Colonic mucosa (tissue), 4 donors: ENCODE measurements at regions not wholly inside any gene's neighbourhood (a gene's known extent, or its start where the extent isn't known, plus 50 kb on each side); places are given as distances from the start of the nearest gene placed in this dataset.
A peak's percentile ranks its signal among the peaks of the same experiment; 100 is the strongest.

Experiments used
- DNase-seq: peaks from one replicate; pipeline ENCODE4 v3.0.0-alpha.2; 2020
- H3K27ac ChIP-seq: fragments of 200-600 bp; one replicate; pipeline ENCODE4 v1.8.0; 2021
- H3K27me3 ChIP-seq: fragments of 200-600 bp; one replicate; pipeline ENCODE4 v1.8.0; 2021
- H3K36me3 ChIP-seq: fragments of 200-600 bp; one replicate; pipeline ENCODE4 v1.8.0; 2021
- H3K4me1 ChIP-seq: fragments of 200-600 bp; one replicate; pipeline ENCODE4 v1.8.0; 2021; ENCODE audit warnings: mild to moderate bottlenecking
- H3K4me3 ChIP-seq: fragments of 200-600 bp; one replicate; pipeline ENCODE4 v1.8.0; 2021
- H3K9ac ChIP-seq, 2 donors: one replicate each; pipeline ENCODE4 v1.7.0; 2013; ENCODE audit warnings: control low read depth in 2 of 2, low read depth in 2 of 2, low read length in 2 of 2
- H3K9me3 ChIP-seq: fragments of 200-600 bp; one replicate; pipeline ENCODE4 v1.8.0; 2021
- CTCF ChIP-seq: fragments of 200-600 bp; IDR thresholded peaks from one replicate; pipeline ENCODE4 v1.8.0; 2022; ENCODE audit warnings: antibody characterized with exemption, mild to moderate bottlenecking
- intact Hi-C: fragments of 100-400 bp; cut with DNase I; formaldehyde crosslinking; loops from one replicate; pipeline ENCODE4 v1.14.1; 2022
- donor health status: healthy.
- donor health status: DM: no; HTN: no; CAD: no.
- donor health status: DM: no; HTN: no; CAD: no.

GRCh38 chr1:106980121-106980520 lies 76.4 kb upstream of the PRMT6 start:
- Histone ChIP-seq H3K27me3 (no peaks in the 10 kb centered on the region), H3K4me3 (no peak overlapping the region), H3K9me3 (no peaks in the 10 kb centered on the region), H3K9ac (no peak overlapping the region), H3K27ac (no peak overlapping the region), H3K4me1 (no peaks in the 10 kb centered on the region), H3K36me3 (no peaks in the 10 kb centered on the region)
- intact Hi-C loops = no loop called here
- TF ChIP-seq CTCF = no peak
- no peak for DNase-seq

GRCh38 chr1:106984801-106985200 lies 71.7 kb upstream of the PRMT6 start:
- H3K27ac ChIP-seq = no peak overlapping the region
- H3K9me3 ChIP-seq = no peaks in the 10 kb centered on the region
- intact Hi-C loops = no loop called here
- no peak for DNase-seq
- no peak overlapping the region for H3K9ac ChIP-seq
- no peaks in the 10 kb centered on the region for H3K27me3 ChIP-seq
- H3K4me3 ChIP-seq = no peak overlapping the region
- H3K4me1 ChIP-seq = no peaks in the 10 kb centered on the region
- no peaks in the 10 kb centered on the region for H3K36me3 ChIP-seq
- no peak for TF ChIP-seq CTCF

- H3K4me1 ChIP-seq = no peaks in the 10 kb centered on the region
- DNase-seq = no peak
- no peak overlapping the region for H3K27ac ChIP-seq
- no peaks in the 10 kb centered on the region for H3K9me3 ChIP-seq
- TF ChIP-seq CTCF = no peak
- H3K36me3 ChIP-seq = no peaks in the 10 kb centered on the region
- no peak overlapping the region for H3K4me3 ChIP-seq
- no peaks in the 10 kb centered on the region for H3K27me3 ChIP-seq
- intact Hi-C loops = no loop called here
- H3K9ac ChIP-seq = no peak overlapping the region
These were observed 69.9 kb upstream of the PRMT6 start for GRCh38 chr1:106986603-106987002.

- Histone ChIP-seq H3K36me3 (no peaks in the 10 kb centered on the region), H3K9ac (no peak overlapping the region), H3K9me3 (no peaks in the 10 kb centered on the region), H3K27me3 (no peaks in the 10 kb centered on the region), H3K4me3 (no peak overlapping the region), H3K27ac (no peak overlapping the region), H3K4me1 (no peaks in the 10 kb centered on the region)
- TF ChIP-seq CTCF = no peak
- intact Hi-C loops = no loop called here
- no peak for DNase-seq
These were observed 60.5 kb upstream of the PRMT6 start for GRCh38 chr1:106995970-106996369.

GRCh38 chr1:106998431-106999002 lies 58.0 kb upstream of the PRMT6 start:
- DNase-seq = peak; percentile 21
- no peaks in the 10 kb centered on the region for H3K9me3 ChIP-seq
- intact Hi-C loops = no loop called here
- no peak overlapping the region for H3K27ac ChIP-seq
- H3K9ac ChIP-seq = no peak overlapping the region
- H3K4me3 ChIP-seq = no peak overlapping the region
- H3K36me3 ChIP-seq = no peaks in the 10 kb centered on the region
- H3K27me3 ChIP-seq = no peaks in the 10 kb centered on the region
- no peaks in the 10 kb centered on the region for H3K4me1 ChIP-seq
- no peak for TF ChIP-seq CTCF
